ENCODE measurements at regions not wholly inside any gene's neighbourhood (a gene's known extent, or its start where the extent isn't known, plus 50 kb on each side); places are given as distances from the start of the nearest gene placed in this dataset.

DNA sequence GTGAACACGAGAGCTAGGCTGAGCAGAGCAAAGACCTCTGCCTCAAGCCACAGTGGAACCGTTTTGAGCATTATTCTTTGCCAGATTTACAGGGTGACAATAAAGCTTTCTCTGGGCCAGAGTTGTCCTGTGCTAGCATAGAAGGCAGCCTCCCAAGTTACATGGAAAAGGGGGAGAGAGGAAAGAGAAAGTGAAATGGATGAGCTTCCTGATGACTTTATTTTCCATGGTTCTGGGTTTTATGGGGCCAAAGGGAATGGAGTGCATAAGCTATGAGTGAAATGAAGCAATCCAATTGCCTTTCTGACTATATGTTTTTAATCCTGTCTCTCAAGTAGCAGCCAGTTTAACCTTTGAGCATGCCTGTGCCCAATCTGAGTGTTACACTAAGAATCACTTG lies 428.4 kb downstream of the COG6 start:
- Mint-ChIP-seq H3K4me1 (ENCODE audit: low read depth) (no peaks in the 10 kb centered on the region), H3K36me3 (ENCODE audit: low read depth) (no peaks in the 10 kb centered on the region), H3K27me3 (ENCODE audit: insufficient read depth) (no peaks in the 10 kb centered on the region; the same call in 1 of the 2 replicates), H3K9me3 (peaks cover 11% of the 10 kb centered on the region; the same call in 1 of the 2 replicates), H3K27ac (no peak overlapping the region), H3K4me3 (no peak overlapping the region)
- no peak for DNase-seq
- TF ChIP-seq, protein P1, sequence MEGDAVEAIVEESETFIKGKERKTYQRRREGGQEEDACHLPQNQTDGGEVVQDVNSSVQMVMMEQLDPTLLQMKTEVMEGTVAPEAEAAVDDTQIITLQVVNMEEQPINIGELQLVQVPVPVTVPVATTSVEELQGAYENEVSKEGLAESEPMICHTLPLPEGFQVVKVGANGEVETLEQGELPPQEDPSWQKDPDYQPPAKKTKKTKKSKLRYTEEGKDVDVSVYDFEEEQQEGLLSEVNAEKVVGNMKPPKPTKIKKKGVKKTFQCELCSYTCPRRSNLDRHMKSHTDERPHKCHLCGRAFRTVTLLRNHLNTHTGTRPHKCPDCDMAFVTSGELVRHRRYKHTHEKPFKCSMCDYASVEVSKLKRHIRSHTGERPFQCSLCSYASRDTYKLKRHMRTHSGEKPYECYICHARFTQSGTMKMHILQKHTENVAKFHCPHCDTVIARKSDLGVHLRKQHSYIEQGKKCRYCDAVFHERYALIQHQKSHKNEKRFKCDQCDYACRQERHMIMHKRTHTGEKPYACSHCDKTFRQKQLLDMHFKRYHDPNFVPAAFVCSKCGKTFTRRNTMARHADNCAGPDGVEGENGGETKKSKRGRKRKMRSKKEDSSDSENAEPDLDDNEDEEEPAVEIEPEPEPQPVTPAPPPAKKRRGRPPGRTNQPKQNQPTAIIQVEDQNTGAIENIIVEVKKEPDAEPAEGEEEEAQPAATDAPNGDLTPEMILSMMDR (IDR thresholded peaks at IDR 0.05) = no peak

- no peaks in the 10 kb centered on the region for H3K36me3 Mint-ChIP-seq (ENCODE audit: low read depth)
- DNase-seq = no peak
- no peaks in the 10 kb centered on the region for H3K4me1 Mint-ChIP-seq (ENCODE audit: low read depth)
- H3K4me3 Mint-ChIP-seq = no peak overlapping the region
- H3K9me3 Mint-ChIP-seq = peaks cover 11% of the 10 kb centered on the region; the same call in 1 of the 2 replicates
- TF ChIP-seq, protein P1 (IDR thresholded peaks at IDR 0.05) = no peak
- H3K27ac Mint-ChIP-seq = no peak overlapping the region
- no peaks in the 10 kb centered on the region; the same call in none of the 2 replicates for H3K27me3 Mint-ChIP-seq (ENCODE audit: insufficient read depth)
Observed at GRCh38 chr13:40084934-40085333, 429.5 kb downstream of the COG6 start.

- no peak for DNase-seq
- H3K36me3 Mint-ChIP-seq (ENCODE audit: low read depth) = no peaks in the 10 kb centered on the region
- H3K27me3 Mint-ChIP-seq (ENCODE audit: insufficient read depth) = peaks cover 3% of the 10 kb centered on the region
- no peaks in the 10 kb centered on the region for H3K4me1 Mint-ChIP-seq (ENCODE audit: low read depth)
- H3K27ac Mint-ChIP-seq = no peak overlapping the region
- H3K4me3 Mint-ChIP-seq = no peak overlapping the region
- H3K9me3 Mint-ChIP-seq = peaks cover 10% of the 10 kb centered on the region; the same call in 1 of the 2 replicates
- TF ChIP-seq, protein P1 (IDR thresholded peaks at IDR 0.05) = no peak
Observed at GRCh38 chr13:40087091-40088002, 431.9 kb downstream of the COG6 start.

DNA sequence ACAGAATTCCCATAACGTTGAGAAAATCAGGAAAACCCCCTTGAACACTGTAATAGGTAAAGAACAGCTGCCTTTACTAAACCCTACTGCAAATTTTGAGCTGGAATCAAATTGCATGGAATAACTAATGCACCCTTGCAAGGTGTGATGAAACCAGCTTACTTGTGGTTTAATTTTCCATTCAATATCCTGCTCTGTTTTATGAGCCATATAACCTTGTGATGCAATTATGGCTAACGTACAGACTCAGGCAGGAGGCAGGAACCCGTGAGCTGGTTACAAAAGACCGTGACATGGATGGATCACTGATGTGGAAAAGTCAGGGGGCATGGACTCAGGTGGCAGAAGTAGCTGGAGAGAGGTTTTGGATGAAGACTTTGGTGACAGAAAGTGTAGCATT lies 438.6 kb downstream of the COG6 start:
- no peak for DNase-seq
- TF ChIP-seq, protein P1 (IDR thresholded peaks at IDR 0.05) = no peak
- H3K27ac Mint-ChIP-seq = no peak overlapping the region
- H3K36me3 Mint-ChIP-seq (ENCODE audit: low read depth) = no peaks in the 10 kb centered on the region; the same call in 1 of the 2 replicates
- no peak overlapping the region for H3K4me3 Mint-ChIP-seq
- no peaks in the 10 kb centered on the region for H3K4me1 Mint-ChIP-seq (ENCODE audit: low read depth)
- peaks cover 8% of the 10 kb centered on the region; the same call in 1 of the 2 replicates for H3K27me3 Mint-ChIP-seq (ENCODE audit: insufficient read depth)
- peaks cover 19% of the 10 kb centered on the region for H3K9me3 Mint-ChIP-seq

DNA sequence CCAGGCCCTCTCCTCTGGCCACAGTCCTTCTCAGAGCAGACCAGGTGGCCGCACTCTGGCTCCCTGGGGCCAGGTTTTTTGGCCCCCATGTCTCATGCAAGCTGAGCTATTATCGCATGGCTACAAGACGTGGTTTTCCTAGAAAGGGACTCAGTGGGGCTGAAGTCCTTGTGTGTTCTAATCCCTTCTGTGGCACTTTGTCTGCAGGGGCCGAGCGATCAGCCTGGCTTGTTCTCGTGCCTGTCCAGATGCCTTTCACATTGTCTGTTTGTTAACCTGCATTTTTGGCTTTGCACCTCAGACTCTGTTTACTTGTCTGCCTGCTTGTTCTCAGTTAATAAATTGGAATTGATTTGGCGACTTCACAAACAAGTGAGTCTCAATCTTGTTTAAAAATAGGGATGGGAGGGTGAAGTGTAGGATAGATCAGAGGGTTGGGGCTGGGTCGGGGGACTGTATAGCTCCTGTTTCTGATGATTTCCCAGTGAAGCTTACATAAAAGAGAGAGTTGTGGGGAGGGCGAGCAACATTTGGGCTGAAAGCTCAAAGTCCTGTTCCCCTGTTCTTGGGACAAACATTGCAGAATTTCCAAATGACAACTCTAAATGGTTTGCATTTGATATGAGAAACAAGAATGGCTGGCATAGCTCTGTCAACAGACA lies 440.4 kb downstream of the COG6 start:
- H3K4me3 Mint-ChIP-seq = no peak overlapping the region
- H3K4me1 Mint-ChIP-seq (ENCODE audit: low read depth) = no peaks in the 10 kb centered on the region
- TF ChIP-seq, protein P1 (IDR thresholded peaks at IDR 0.05) = no peak
- no peak for DNase-seq
- peaks cover 5% of the 10 kb centered on the region; the same call in 1 of the 2 replicates for H3K27me3 Mint-ChIP-seq (ENCODE audit: insufficient read depth)
- H3K27ac Mint-ChIP-seq = no peak overlapping the region
- H3K36me3 Mint-ChIP-seq (ENCODE audit: low read depth) = no peaks in the 10 kb centered on the region; the same call in 1 of the 2 replicates
- peaks cover 21% of the 10 kb centered on the region for H3K9me3 Mint-ChIP-seq

Measured in HFFc6 (cell line).